HEK293 (cell line): ENCODE measurements at regions not wholly inside any gene's neighbourhood (a gene's known extent, or its start where the extent isn't known, plus 50 kb on each side); places are given as distances from the start of the nearest gene placed in this dataset.

Experiments used
- CTCF ChIA-PET: fragments of 350-600 bp; formaldehyde crosslinking; extraction: SDS; loops from one replicate; lab custom pipeline; 2021; ENCODE audit warnings: antibody characterized with exemption; lab: Yijun Ruan, JAX
- POLR2A ChIA-PET: fragments of 300-600 bp; formaldehyde crosslinking; extraction: SDS; loops from one replicate; lab custom pipeline; 2020; ENCODE audit warnings: antibody characterized with exemption, inconsistent platforms; lab: Yijun Ruan, JAX
- H3K27ac ChIP-seq: fragments of 200-500 bp; sonication (Bioruptor generic); 2 replicates; pipeline ENCODE4 v1.5.1; 2014; ENCODE audit warnings: low read depth, low read length, control low read depth, inconsistent platforms; ENCODE audit errors: extremely low read depth
- H3K36me3 ChIP-seq, 2 experiments: fragments of 200-500 bp in 1 of 2; sonication (Bioruptor generic) in 1 of 2; 1 replicate in 1 of 2; 2 replicates in 1 of 2; pipeline ENCODE4 v1.5.1; 2014 to 2017; ENCODE audit warnings: inconsistent platforms in 2 of 2, low read length in 2 of 2; ENCODE audit not compliant: control insufficient read depth in 2 of 2, insufficient read depth in 1 of 2
- H3K4me1 ChIP-seq: fragments of 200-500 bp; sonication (Bioruptor generic); 2 replicates; pipeline ENCODE4 v1.5.1; 2014; ENCODE audit warnings: mild to moderate bottlenecking, low read length, inconsistent platforms; ENCODE audit not compliant: control insufficient read depth, insufficient read depth
- H3K4me3 ChIP-seq: 2 replicates; pipeline ENCODE4 v1.5.1; 2011; ENCODE audit warnings: low read depth, mild to moderate bottlenecking, control low read depth, low read length, moderate library complexity
- H3K9me3 ChIP-seq: fragments of 200-500 bp; sonication (Bioruptor generic); 2 replicates; pipeline ENCODE4 v1.5.1; 2014; ENCODE audit warnings: low read depth, low read length, inconsistent platforms; ENCODE audit not compliant: control insufficient read depth, insufficient read depth
- BCL6B ChIP-seq: fragments of 450-650 bp; formaldehyde crosslinking; IDR thresholded peaks from 2 replicates; pipeline ENCODE4 v1.5.1; 2017; ENCODE audit warnings: missing biosample characterization, missing genetic modification characterization
- CTCF ChIP-seq: fragments of 450-650 bp; formaldehyde crosslinking; IDR thresholded peaks from 2 replicates; pipeline ENCODE4 v1.5.1; 2016; ENCODE audit warnings: missing biosample characterization, missing genetic modification characterization
- GLI2 ChIP-seq: fragments of 450-650 bp; formaldehyde crosslinking; IDR thresholded peaks from 2 replicates; pipeline ENCODE4; 2017; ENCODE audit warnings: missing biosample characterization, missing genetic modification characterization, low read depth, borderline replicate concordance
- HOXC10 ChIP-seq: sonication (generic); formaldehyde crosslinking; IDR thresholded peaks from 2 replicates; pipeline ENCODE4 v1.8.1; 2023; ENCODE audit warnings: mild to moderate bottlenecking, missing genetic modification reagents
- KLF16 ChIP-seq: fragments of 450-650 bp; formaldehyde crosslinking; IDR thresholded peaks from 2 replicates; pipeline ENCODE4 v1.5.1; 2017; ENCODE audit warnings: missing biosample characterization, missing genetic modification characterization
- SETDB1 ChIP-seq: IDR thresholded peaks from one replicate; pipeline ENCODE4 v1.6.1; 2017; ENCODE audit warnings: mild to moderate bottlenecking, low read length, moderate library complexity, mixed read lengths; ENCODE audit not compliant: insufficient read length
- SP7 ChIP-seq: fragments of 450-650 bp; formaldehyde crosslinking; IDR thresholded peaks from 2 replicates; pipeline ENCODE4 v1.5.1; 2016; ENCODE audit warnings: missing biosample characterization, missing genetic modification characterization
- YY1 ChIP-seq: fragments of 450-650 bp; formaldehyde crosslinking; IDR thresholded peaks from 2 replicates; pipeline ENCODE4 v1.5.1; 2018; ENCODE audit warnings: missing biosample characterization, missing genetic modification characterization
- ZFP41 ChIP-seq: fragments of 450-650 bp; formaldehyde crosslinking; IDR thresholded peaks from 2 replicates; pipeline ENCODE4 v1.5.1; 2016; ENCODE audit warnings: missing biosample characterization, missing genetic modification characterization, borderline replicate concordance
- ZNF132 ChIP-seq: fragments of 450-650 bp; formaldehyde crosslinking; IDR thresholded peaks from 2 replicates; pipeline ENCODE4 v1.5.1; 2017; ENCODE audit warnings: missing biosample characterization, missing genetic modification characterization, borderline replicate concordance
- ZNF138 ChIP-seq: fragments of 450-650 bp; formaldehyde crosslinking; IDR thresholded peaks from 2 replicates; pipeline ENCODE4 v1.5.1; 2016; ENCODE audit warnings: missing biosample characterization, missing genetic modification characterization, borderline replicate concordance
- ZNF175 ChIP-seq: fragments of 450-650 bp; formaldehyde crosslinking; IDR thresholded peaks from 2 replicates; pipeline ENCODE4 v1.5.1; 2016; ENCODE audit warnings: missing biosample characterization, missing genetic modification characterization
- ZNF223 ChIP-seq: fragments of 450-650 bp; formaldehyde crosslinking; IDR thresholded peaks from 2 replicates; pipeline ENCODE4 v1.5.1; 2016; ENCODE audit warnings: missing biosample characterization, missing genetic modification characterization
- ZNF248 ChIP-seq: fragments of 450-650 bp; formaldehyde crosslinking; IDR thresholded peaks from 2 replicates; pipeline ENCODE4 v1.5.1; 2017; ENCODE audit warnings: missing biosample characterization, missing genetic modification characterization
- ZNF324 ChIP-seq: fragments of 450-650 bp; formaldehyde crosslinking; IDR thresholded peaks from 2 replicates; pipeline ENCODE4 v1.5.1; 2016; ENCODE audit warnings: missing biosample characterization, missing genetic modification characterization
- ZNF423 ChIP-seq: fragments of 450-650 bp; formaldehyde crosslinking; IDR thresholded peaks from 2 replicates; pipeline ENCODE4 v1.5.1; 2016; ENCODE audit warnings: missing biosample characterization, missing genetic modification characterization
- ZNF530 ChIP-seq: fragments of 450-650 bp; formaldehyde crosslinking; IDR thresholded peaks from 2 replicates; pipeline ENCODE4 v1.5.1; 2016; ENCODE audit warnings: low read depth, missing biosample characterization, missing genetic modification characterization
- ZNF558 ChIP-seq: fragments of 450-650 bp; formaldehyde crosslinking; IDR thresholded peaks from 2 replicates; pipeline ENCODE4 v1.5.1; 2016; ENCODE audit warnings: missing biosample characterization, missing genetic modification characterization
- ZNF596 ChIP-seq: fragments of 450-650 bp; IDR thresholded peaks from 2 replicates; pipeline ENCODE4 v1.5.0; 2018; ENCODE audit warnings: missing biosample characterization, mild to moderate bottlenecking, missing genetic modification characterization, moderate library complexity
- ZNF610 ChIP-seq: fragments of 450-650 bp; formaldehyde crosslinking; IDR thresholded peaks from 2 replicates; pipeline ENCODE4 v1.5.1; 2016; ENCODE audit warnings: missing biosample characterization, missing genetic modification characterization, borderline replicate concordance
- ZNF623 ChIP-seq: fragments of 450-650 bp; formaldehyde crosslinking; IDR thresholded peaks from 2 replicates; pipeline ENCODE4 v1.5.1; 2016; ENCODE audit warnings: missing biosample characterization, missing genetic modification characterization
- ZNF654 ChIP-seq: fragments of 450-650 bp; formaldehyde crosslinking; IDR thresholded peaks from 2 replicates; pipeline ENCODE4 v1.5.1; 2016; ENCODE audit warnings: low read depth, missing biosample characterization, missing genetic modification characterization
- TF ChIP-seq, protein P1 (sequence below): fragments of 450-650 bp; formaldehyde crosslinking; IDR thresholded peaks from 2 replicates; pipeline ENCODE4 v1.5.1; 2016; ENCODE audit warnings: missing biosample characterization, missing genetic modification characterization

GRCh38 chr22:34236527-34236926 is 316.3 kb upstream of the LARGE1 start (continued):
- TF ChIP-seq ZNF558 (tag by site-specific recombination), result no peak

DNA sequence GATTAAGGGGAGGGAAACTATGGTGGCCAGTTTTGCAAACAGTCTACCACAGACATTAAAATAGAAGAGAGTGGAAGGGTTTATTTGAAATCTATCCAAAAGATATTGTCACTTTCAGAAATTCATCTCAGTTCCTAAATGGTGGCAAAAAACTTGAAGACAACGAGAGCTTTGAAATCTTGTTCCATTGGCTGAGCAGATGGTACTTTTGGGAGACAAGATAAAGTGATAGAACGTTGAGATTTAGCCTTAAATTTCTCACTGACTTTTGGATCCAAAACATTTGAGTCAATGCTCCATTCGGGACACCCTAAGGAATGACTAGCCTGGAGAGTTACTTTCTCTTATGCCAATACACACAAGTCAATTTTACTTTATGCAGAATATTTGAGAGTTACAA is 319.1 kb upstream of the LARGE1 start:
- Histone ChIP-seq H3K36me3 (no peaks in the 10 kb centered on the region), H3K4me3 (no peak overlapping the region), H3K4me1 (no peaks in the 10 kb centered on the region), H3K9me3 (no peaks in the 10 kb centered on the region), H3K27ac (no peak overlapping the region)
- ChIA-PET POLR2A (no interaction called here), CTCF (no interaction called here)
- no peak for TF ChIP-seq ZNF175
- TF ChIP-seq ZNF530 (tag by site-specific recombination), result no peak
- no peak for TF ChIP-seq ZNF138 (tag by site-specific recombination)
- TF ChIP-seq ZNF423 (tag by site-specific recombination), result no peak
- TF ChIP-seq, protein P1, sequence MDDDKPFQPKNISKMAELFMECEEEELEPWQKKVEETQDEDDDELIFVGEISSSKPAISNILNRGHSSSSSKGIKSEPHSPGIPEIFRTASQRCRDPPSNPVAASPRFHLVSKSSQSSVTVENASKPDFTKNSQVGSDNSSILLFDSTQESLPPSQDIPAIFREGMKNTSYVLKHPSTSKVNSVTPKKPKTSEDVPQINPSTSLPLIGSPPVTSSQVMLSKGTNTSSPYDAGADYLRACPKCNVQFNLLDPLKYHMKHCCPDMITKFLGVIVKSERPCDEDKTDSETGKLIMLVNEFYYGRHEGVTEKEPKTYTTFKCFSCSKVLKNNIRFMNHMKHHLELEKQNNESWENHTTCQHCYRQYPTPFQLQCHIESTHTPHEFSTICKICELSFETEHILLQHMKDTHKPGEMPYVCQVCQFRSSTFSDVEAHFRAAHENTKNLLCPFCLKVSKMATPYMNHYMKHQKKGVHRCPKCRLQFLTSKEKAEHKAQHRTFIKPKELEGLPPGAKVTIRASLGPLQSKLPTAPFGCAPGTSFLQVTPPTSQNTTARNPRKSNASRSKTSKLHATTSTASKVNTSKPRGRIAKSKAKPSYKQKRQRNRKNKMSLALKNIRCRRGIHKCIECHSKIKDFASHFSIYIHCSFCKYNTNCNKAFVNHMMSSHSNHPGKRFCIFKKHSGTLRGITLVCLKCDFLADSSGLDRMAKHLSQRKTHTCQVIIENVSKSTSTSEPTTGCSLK (tag by site-specific recombination), result no peak

- H3K27ac ChIP-seq, result no peak overlapping the region
- ChIA-PET CTCF (no interaction called here), POLR2A (no interaction called here)
- H3K36me3 ChIP-seq, result no peaks in the 10 kb centered on the region
- no peaks in the 10 kb centered on the region for H3K9me3 ChIP-seq
- no peak for TF ChIP-seq ZFP41 (tag by site-specific recombination)
- TF ChIP-seq SETDB1, result no peak
- TF ChIP-seq, all 188 proteins: peak for 0
- Histone ChIP-seq H3K4me3 (no peak overlapping the region), H3K4me1 (no peaks in the 10 kb centered on the region)
Measured at GRCh38 chr22:34243023-34243422, 322.7 kb upstream of the LARGE1 start.

GRCh38 chr22:34255042-34255441 is 334.8 kb upstream of the LARGE1 start:
- H3K36me3 ChIP-seq, result no peaks in the 10 kb centered on the region
- H3K27ac ChIP-seq, result no peak overlapping the region
- no peaks in the 10 kb centered on the region for H3K4me1 ChIP-seq
- H3K9me3 ChIP-seq, result no peaks in the 10 kb centered on the region
- ChIA-PET CTCF (interaction anchor here (0.6 kb wide), 1 partner anchor 190 kb away, joined by 3 read pairs; no protein-coding TSS in a partner anchor), POLR2A (no interaction called here)
- TF ChIP-seq ZNF324 (tag by site-specific recombination) (no peak), CTCF (tag by site-specific recombination) (no peak), ZNF596 (no peak), HOXC10 (CRISPR knock-in tag) (no peak), KLF16 (tag by site-specific recombination) (no peak), ZNF654 (no peak), GLI2 (tag by site-specific recombination) (no peak), ZNF610 (no peak), YY1 (tag by site-specific recombination) (no peak), SP7 (tag by site-specific recombination) (no peak), BCL6B (tag by site-specific recombination) (no peak), ZNF248 (tag by site-specific recombination) (no peak), ZNF132 (no peak), ZNF223 (no peak), ZNF623 (no peak), ZFP41 (tag by site-specific recombination) (no peak)
- no peak overlapping the region for H3K4me3 ChIP-seq
